GM10266 (cell line): ENCODE measurements at regions not wholly inside any gene's neighbourhood (a gene's known extent, or its start where the extent isn't known, plus 50 kb on each side); places are given as distances from the start of the nearest gene placed in this dataset.

Experiments
- DNase-seq: peaks from one replicate; pipeline ENCODE4 v3.0.0; 2012; ENCODE audit errors: extremely low spot score
- TF ChIP-seq, protein P1 (sequence below): IDR thresholded peaks from 2 replicates; pipeline ENCODE4 v1.5.1; 2012; ENCODE audit warnings: mild to moderate bottlenecking, low read depth; ENCODE audit not compliant: control insufficient read depth, insufficient read depth; ENCODE audit errors: missing control alignments

DNA sequence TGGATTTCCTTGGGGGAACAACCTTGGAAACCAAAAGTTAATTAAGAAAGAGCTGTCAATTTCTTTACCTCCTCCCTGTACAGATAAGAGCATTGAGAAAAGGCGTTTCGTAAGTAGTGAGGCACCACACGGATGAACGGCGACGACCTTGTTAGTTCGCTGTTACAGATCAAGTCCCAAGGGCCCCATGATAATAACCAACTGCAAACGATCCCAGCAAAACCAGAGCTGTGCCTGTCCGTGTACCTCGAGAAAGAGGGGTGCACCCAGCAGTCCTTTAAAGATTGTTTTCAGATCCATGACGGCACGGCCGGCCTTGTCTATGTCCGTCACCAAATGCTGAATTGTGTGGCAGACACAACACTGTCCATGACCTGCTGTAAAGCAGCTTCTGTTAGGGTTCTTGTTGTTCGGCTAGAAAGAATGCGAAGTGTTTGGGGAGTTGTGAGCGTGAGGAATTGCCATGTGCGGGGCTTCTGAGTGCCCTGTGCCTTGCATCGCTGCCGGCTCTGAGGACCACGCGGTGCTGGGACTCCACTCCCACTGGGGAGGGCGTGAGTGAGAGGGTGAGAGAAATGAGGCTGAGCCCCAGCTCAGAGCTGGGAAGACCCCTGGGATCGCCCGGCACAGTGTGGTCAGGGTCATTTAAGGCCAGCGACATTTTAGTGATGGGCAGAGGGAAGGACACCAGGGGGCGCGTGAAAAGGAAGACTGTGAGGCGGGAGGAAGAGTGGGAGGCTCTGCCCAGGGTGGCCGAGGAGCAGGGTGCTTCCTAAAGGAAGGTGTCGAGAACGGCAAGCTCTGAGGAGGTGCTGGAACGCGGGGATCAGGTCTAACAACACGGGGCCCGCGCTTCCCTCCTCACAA is 136.8 kb upstream of the RPS6KA2 start:
- no peak for DNase-seq
- TF ChIP-seq, protein P1, sequence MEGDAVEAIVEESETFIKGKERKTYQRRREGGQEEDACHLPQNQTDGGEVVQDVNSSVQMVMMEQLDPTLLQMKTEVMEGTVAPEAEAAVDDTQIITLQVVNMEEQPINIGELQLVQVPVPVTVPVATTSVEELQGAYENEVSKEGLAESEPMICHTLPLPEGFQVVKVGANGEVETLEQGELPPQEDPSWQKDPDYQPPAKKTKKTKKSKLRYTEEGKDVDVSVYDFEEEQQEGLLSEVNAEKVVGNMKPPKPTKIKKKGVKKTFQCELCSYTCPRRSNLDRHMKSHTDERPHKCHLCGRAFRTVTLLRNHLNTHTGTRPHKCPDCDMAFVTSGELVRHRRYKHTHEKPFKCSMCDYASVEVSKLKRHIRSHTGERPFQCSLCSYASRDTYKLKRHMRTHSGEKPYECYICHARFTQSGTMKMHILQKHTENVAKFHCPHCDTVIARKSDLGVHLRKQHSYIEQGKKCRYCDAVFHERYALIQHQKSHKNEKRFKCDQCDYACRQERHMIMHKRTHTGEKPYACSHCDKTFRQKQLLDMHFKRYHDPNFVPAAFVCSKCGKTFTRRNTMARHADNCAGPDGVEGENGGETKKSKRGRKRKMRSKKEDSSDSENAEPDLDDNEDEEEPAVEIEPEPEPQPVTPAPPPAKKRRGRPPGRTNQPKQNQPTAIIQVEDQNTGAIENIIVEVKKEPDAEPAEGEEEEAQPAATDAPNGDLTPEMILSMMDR, result no peak

DNA sequence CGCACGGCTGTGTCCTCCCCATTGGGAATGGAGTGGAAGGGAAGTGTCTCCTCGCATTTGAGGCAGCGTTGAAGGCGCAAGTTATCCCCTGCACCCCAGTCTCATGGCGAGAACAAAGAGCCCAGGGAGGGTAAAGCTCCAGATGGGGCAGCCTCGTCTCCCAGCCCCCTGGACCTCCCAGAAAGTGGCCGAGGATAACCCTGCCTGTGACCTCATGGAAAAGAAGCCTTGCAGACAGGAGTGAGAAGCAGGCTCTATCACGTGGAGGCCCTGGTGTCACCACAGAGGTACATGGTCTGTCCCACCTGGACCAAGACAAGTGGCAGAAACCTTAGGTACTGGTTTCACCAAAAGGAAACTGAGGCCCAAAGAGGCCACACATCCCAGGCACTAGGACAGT is 134.8 kb upstream of the RPS6KA2 start:
- TF ChIP-seq, protein P1, result no peak

GRCh38 chr6:166760288-166760687 is 133.2 kb upstream of the RPS6KA2 start:
- no peak for DNase-seq
- TF ChIP-seq, protein P1, result no peak

More for the DNA sequence above, 134.8 kb upstream of the RPS6KA2 start:
- DNase-seq, result no peak

DNA sequence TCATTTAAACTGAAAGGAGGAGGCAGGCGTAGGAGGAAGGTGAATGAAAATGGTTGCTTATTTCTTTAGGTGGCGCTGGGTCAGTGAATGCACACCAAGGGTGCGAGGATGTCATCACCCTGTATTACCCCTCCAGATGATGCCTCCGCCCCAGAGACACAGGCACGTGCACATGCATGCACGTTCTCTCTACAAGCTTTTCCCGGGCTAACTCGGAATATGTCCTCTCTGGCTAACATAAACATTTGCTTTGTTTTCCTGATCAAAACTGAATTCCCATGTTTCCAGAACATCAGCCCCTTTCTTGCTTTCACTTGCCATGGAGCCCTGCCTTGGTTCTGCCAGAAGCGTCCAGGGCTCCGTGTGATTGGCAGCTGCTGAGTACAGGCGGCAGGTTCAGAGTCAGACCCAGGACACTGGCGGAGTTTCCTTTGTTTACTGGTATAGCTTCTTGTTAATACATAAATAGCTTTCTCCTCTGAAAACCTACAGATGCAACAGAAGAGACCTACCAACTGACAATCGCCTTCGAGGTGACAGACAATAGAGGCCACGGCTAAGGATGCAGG is 131.2 kb upstream of the RPS6KA2 start:
- DNase-seq, result no peak
- TF ChIP-seq, protein P1, result no peak

GRCh38 chr6:166757232-166758135 is 130.4 kb upstream of the RPS6KA2 start:
- no peak for DNase-seq
- TF ChIP-seq, protein P1, result no peak

GRCh38 chr6:166754218-166755030 is 127.4 kb upstream of the RPS6KA2 start:
- DNase-seq, result no peak
- TF ChIP-seq, protein P1, result no peak
